COLO668 (cell line): ENCODE measurements at regions not wholly inside any gene's neighbourhood (a gene's known extent, or its start where the extent isn't known, plus 50 kb on each side); places are given as distances from the start of the nearest gene placed in this dataset.
"Not testable (repeated sequence)": the region's sequence is repeated elsewhere in the genome, so short reads cannot be mapped to it uniquely, and the experiment has no call there.

Experiments used
- DNase-seq: peaks from one replicate; lab custom pipeline; 2025; ENCODE audit not compliant: unreplicated experiment; lab: John Stamatoyannopoulos, UW

DNA sequence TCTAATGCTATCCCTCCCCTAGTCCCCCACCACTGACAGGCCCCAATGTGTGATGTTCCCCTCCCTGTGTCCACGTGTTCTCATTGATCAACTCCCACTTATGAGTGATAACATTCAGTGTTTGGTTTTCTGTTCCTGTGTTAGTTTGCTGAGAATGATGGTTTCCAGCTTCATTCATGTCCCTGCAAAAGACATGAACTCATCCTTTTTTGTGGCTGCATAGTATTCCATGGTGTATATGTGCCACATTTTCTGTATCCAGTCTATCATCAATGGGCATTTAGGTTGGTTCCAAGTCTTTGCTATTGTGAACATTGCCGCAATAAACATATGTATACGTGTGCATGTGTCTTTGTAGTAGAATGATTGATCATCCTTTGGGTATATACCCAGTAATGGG lies 153.1 kb downstream of the OR13H1 start:
- DNase-seq, result not testable (repeated sequence)

DNA sequence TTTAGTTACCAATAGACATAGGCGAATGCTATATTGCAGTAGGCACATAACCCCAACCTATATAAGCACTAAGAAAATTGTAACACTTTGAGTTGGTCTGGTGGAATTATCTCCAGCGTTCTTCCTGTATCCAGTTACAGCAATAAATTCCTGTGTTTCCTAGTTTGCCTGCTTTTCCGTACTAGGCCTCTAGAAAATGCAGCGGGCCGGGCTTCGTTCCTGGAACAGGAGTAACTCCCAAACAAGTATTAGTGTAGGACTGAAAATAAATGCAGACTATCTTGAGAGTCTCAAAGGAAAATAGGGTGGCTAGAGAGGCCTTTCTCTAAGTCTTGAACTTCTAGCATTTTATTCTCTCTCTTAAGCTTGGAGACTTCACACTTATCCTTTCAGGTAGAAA lies 159.8 kb downstream of the OR13H1 start:
- no peak for DNase-seq

DNA sequence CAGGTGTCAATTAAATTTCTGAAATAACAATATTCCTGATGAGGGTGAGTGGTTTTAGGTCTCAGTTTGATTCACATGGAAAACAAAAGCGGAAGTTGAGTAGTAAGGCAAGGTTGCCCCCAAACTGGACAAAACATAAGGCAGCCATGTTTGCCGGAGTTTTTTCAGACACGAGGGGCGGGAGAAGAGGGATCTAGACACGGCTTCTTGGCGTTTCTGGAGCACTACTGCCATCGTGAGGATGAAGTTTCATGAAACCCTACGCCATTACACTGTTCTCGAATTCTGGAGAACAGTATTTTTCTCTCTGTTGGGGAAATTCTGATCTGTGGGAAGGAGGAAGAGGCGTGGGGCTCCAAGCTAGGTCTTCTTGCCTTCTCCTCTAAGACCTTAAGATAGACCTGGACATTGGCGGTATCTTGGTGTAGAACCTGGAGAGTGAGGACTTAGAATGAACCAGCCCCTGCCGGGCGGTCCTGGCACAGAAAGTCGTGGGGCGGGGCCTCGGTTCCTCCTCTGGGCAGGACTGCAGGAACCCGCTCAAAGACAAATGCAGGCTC lies 160.3 kb downstream of the OR13H1 start:
- DNase-seq, result peak; percentile 18

DNA sequence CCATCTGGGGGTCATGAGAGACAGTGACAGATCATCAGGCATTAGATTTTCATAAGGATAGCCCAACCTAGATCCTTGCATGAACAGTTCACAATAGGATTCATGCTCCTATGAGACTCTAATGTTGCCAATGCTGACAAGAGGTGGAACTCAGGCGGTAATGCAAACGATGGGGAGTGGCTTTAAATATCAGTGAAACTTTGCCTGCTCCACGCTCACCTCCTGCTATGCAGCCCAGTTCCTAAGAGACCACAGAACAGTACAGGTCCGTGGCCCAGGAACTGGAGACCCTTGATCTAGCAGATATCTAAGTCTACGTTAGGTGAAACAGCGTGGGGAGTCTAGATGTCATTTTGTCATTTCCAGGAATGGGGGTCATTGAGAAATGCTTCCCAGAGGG lies 165.7 kb downstream of the OR13H1 start:
- no peak for DNase-seq

DNA sequence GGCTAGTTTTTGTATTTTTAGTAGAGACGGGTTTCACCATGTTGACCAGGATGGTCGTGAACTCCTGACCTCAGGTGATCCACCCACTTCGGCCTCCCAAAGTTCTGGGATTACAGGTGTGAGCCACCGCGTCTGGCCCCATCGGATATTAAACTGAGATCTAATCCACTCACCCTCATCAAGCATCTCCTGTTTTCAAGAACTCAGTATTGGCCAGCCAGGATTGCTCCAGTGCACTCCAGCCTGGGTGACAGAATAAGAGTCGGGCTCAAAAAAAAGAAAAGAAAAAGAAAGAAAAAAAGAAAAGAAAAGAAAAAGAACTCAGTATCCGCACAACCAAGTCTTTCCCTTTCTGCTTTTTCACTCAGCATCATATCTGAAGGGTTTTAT lies 167.6 kb downstream of the OR13H1 start:
- no peak for DNase-seq

DNA sequence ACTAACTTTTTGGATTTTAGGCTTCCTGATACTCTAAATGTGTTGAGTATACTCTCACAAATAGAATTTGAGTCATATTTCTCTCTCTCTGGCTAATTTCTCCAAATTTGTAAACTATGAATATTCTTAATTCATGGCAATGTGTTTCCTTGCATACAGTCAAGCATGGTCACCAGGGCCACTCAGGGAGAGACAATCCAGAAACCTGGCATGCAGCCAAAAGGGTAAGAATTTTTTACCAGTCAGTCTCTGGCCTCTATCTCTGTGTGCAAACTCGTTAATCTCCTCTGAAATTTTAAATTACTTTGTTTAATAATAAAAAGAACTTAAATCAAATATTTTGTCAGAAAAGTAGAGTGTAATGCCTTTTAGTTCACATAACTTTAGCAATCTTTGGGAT lies 179.8 kb downstream of the OR13H1 start:
- no peak for DNase-seq

DNA sequence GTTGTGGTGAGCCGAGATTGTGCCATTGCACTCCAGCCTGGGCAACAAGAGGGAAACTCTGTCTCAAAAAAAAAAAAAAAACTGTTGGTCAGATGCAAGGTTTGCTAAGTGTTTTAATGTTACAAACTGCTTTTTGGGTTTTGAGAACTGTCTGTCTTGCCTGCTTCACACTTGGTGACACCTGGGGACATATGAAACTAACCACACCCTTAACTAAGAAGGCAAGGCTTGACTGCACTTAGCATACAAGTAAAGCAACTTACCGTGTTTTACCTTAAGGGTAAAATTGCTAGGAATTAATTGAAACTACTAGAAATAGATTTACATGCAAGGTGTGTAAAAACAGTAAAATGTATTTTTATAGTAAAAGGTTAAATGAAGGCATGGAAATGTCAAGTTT lies 180.4 kb downstream of the OR13H1 start:
- DNase-seq, result no peak

DNA sequence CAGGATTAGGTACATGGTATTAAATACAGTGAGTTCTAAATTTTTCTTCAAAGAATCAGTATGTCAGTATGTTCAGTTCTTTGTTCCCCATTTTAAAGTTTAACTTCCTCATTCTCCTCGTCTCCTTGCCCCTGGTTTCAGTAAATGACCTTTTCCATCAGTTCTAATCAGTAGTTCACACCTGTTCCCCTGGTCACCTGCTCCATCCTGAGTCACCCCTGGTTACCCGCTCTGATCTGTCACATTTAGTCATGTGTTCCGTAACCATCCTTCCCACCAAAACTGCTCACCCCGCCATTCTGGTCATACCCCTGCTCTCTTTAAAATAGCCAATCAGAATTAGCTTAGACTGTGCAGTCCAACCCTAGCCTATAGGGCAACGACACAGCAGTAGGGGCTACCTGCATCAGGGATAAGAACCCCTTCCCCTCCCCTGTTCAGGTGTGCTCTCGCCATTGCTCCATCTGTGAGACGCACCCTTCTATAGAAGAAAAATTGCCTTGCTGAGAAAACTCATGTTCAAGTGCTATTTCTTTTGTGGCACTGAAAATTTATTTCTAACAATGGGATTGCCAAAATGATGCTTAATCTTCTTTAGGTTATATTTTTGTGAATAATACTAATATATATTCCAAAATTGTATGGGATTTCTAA lies 181.3 kb downstream of the OR13H1 start:
- DNase-seq, result no peak

DNA sequence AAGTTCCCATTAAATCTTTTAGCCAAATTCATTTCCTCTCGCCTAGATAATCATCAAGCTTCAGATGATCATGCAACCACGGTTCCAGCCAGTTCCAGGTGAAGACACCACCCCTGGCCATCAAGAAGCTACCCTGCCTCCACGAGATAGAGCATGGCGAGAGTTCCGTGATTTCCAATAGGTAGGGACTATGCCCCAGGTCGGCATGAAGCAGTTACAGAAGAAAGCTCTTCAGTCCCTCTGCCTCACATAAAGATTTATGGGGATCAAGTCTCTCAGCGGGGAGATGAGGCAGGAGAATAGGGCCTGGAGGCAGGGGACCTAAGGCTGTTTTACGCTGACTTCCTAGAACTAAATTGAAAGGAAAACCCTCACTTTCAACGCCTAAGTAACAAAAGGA lies 183.9 kb downstream of the OR13H1 start:
- DNase-seq, result no peak

DNA sequence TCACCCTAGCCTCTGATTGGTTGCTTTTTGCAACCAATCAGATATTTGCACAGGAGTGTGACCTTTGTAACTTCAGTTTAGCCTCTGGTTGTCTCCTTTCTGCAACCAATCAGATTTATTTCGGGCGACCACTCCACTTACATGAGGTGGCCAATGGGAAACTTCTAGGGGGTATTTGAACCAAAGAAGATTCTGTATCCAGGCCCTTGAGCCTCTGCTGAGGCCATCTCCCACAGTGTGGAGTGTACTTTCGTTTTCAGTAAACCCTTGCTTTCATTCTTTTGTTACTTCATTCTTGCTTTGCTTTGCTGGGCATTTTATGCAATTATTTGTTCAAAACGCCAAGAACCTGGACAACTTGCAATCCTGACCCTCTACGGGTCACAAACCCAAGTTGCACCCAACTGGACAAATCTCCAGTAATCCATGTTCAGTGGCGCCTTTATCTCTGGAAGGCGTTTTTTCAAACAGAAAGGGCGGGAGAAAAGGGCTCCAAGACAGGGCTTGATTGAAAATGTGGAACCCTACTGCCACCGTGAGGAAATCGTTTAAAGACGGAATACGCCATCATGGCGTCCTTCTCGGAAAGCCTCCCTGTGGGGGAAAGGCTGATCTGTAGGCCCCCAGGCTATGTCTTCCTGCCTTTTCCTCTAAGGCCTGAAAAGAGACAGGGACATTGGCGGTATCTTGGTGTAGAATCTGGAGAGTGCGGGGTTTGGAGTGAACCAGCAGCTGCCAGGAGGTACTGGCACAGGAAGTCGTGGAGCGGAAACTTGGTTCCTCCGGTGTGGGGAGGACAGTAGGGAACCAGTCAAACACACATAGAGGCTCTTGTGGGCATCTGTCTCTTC lies 184.6 kb downstream of the OR13H1 start:
- no peak for DNase-seq

DNA sequence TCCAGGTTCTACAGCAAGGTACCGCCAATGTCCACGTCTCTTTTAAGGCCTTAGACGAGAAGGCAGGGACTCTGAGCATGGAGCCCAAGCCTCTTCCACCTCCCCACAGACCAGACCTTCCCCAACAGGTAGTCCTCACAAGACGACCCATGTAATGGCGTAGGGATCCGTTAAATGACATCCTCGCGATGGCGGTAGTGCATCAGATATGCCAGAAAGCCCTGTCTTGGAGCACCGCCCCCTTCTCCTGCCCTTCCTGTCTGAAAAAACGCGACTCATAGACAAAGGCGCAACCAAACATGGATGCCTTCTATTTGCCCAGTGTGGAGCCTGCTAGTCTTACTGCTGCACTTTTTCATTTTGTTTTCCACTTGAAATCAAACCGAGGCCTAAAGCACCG lies 185.4 kb downstream of the OR13H1 start:
- DNase-seq, result no peak

DNA sequence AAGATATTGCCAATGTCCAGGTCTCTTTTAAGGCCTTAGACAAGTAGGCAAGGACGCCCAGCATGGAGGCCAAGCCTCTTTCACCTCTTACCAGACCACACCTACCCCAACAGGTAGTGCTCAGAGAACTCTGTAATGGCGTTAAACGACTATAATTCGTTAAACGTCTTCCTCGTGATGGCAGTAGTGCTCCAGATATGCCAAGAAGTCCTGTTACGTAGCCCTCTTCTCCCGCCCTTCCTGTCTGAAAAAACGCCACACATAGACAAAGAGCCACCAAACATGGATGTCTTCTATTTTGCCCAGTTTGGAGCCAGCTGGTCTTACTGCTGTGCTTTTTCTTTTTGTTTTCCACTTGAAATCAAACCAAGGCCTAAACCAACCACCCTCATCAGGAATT lies 190.7 kb downstream of the OR13H1 start:
- peak; percentile 4 for DNase-seq

DNA sequence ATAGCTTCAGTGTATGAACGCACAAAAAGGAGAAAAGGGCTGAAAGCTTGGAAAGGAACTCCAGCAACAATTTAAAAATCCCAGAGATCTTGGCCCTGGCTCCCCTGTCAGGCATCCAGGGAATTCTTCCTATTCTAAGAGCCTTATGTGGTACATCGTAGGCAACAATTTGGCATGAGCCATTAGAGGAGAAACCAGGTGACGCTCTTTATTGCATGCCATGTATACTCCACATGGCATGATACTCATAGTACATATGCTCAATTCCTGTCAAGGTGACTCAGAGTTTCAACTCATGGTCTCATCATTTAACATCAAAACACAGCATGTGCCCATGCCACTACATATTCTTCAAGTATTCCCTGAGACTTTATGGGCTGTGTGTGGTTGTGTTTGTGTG lies 191.3 kb downstream of the OR13H1 start:
- DNase-seq, result no peak

DNA sequence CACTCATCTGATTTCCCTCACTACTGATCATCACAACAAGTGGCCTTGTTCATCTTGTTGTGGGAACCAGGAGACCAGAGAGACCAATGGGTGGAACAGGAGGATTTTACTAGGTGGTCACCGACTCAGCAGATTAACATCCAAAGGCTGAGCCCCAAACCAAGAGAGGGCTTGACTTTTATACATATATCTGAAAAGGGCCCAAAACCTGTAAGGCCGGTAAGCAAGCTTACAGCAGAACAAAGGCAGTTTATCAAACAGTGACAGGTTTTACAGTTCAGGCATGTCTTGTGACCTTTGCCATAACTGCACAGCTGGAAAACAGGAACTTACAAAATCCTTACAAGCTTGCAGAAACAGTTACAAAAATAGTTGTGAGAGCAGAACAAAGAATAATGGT lies 195.9 kb downstream of the OR13H1 start:
- DNase-seq, result no peak

DNA sequence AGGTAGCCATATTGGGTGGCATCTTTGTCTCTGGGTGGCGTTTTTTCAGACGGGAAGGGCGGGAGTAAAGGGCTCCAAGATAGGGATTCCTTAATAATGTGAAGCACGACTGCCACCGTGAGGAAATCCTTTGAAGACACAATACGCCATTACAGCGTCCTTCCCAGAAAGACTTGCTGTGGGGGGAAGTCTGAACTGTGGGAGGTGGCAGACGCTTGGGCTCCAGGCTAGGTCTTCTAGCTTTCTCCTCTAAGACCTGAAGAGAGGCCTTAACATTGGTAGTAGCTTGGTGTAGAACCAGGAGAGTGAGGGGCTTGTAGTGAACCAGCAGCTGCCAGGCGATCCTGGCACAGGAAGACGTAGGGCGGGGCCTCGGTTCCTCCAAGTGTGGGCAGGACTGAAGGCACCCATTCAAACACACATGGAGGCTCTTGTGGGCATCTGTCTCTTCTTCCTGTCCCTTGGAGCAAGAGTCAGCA lies 197.3 kb downstream of the OR13H1 start:
- no peak for DNase-seq

DNA sequence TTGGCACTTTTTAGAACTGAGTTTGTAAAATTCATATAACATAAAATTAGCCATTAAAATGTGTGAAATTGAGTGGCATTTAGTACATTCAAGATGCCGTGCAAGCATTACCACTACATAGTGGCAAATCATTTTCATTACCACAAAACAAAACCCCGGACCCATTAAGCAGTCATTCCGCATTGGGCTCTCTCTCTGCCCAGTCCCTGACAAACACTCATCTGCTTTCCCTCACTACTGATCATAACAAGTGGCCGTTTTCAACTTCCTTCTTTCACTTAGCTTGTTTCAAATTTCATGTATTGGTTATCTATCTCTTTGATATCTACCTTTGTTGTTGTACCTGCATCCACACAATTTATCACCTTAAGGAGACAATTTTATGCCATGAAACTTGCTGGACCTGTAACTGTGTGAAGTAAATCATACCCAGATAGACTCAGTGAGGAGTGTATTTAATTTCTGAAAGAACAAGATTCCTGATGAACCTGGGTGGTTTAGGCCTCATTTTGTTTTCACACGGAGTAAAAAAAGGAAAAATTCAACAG lies 202.1 kb downstream of the OR13H1 start:
- DNase-seq, result no peak

DNA sequence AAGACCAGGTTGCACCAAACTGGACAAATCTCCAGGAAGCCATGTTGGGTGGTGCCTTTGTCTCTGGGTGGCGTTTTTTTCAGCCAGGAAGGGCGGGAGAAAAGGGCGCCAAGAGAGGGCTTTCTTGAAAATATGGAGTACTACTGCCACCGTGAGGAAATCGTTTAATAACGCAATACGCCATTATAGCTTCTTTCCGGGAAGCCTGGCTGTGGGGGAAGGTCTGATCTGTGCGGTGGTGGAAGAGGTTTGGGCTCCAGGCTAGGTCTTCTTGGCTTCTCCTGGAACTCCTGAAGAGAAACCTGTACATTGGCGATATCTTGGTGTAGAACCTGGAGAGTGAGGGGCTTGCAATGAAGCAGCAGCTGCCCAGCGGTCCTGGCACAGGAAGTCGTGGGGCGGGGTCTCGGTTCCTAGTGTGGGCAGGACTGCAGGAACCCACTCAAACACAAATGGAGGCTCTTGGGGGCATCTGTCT lies 202.7 kb downstream of the OR13H1 start:
- no peak for DNase-seq

DNA sequence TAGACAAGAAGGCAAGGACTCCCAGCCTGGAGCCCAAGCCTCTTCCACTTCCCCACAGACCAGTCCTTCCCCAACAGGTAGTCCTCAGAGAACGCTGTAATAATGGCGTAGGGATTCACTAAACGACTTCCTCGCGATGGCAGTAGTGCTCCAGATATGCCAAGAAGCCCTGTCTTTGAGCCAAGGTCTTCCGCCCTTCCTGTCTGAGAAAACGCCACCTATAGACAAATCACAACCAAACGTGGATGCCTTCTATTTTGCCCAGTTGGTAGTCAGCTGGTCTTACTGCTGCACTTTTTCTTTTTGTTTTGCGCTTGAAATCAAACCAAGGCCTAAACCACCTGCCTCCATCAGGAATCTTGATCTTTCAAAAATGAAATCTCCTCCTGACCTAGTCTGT lies 203.3 kb downstream of the OR13H1 start:
- DNase-seq, result no peak

DNA sequence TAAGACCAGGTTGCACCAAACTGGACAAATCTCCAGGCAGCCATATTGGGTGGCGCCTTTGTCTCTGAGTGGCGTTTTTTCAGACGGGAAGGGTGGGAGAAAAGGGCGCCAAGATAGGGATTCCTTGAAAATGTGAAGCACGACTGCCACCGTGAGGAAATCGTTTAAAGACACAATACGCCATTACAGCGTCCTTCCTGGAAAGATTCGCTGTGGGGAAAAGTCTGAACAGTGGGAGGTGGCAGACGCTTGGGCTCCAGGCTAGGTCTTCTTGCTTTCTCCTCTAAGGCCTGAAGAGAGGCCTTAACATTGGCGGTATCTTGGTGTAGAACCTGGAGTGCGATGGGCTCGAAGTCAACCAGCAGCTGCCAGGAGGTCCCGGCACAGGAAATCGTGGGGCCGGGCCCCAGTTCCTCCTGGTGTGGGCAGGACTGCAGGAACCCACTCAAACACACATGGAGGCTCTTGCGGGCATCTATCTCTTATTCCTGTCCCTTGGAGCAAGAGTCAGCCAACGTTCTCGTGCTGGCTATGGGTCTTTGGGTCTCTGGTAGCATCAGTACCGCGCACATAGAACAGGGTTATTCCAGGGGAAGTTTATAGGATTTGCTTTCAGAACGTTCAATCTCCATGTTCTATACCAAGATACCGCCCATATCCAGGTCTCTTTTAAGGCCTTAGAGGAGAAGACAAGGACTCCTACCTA lies 208.8 kb downstream of the OR13H1 start:
- no peak for DNase-seq

DNA sequence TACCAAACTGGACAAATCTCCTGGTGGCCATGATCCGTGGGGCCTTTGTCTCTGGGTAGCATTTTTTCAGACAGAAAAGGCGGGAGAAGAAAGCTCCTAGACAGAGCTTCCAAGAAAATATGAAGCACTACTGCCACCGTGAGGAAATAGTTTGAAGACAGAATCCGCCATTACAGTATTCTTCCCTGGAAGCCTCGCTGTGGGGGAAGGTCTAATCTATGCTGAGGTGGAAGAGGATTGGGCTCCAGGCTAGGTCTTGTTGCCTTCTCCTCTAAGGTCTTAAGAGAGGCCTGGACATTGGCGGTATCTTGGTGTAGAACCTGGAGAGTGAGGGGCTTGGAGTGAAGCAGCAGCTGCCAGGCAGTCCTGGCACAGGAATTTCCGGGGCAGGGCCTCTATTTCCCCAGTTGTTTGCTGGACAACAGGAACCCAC lies 218.9 kb downstream of the OR13H1 start:
- DNase-seq, result no peak

DNA sequence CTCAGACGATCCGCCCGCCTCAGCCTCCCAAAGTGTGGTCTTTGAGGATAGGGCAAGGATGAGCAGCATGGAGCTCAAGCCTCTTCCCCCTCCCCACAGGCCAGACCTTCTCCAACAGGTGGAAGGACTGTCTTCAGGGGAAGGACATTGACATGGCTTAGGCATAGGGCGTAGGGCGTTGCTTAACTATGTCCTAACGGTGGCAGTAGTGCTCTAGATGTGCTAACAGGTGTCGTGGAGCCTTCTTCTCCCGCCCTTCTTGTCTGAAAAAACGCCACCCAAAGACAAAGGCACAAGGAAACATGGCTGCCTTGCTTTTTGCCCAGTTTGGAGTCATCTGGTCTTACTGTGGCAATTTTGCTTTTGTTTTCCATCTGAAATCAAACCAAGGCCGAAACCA lies 219.8 kb downstream of the OR13H1 start:
- no peak for DNase-seq
